Peyer's patch (tissue), 4 donors: ENCODE measurements at regions not wholly inside any gene's neighbourhood (a gene's known extent, or its start where the extent isn't known, plus 50 kb on each side); places are given as distances from the start of the nearest gene placed in this dataset.

ENCODE experiments used
- CTCF ChIP-seq, 6 experiments: fragments of 450-650 bp in 4 of 6; fragments of 200-600 bp in 2 of 6; sonication (generic) in 1 of 6; IDR thresholded peaks; one replicate each; pipeline ENCODE4 v1.5.1; 2017 to 2019; ENCODE audit warnings: antibody characterized with exemption in 6 of 6, mild to moderate bottlenecking in 3 of 6, moderate library complexity in 1 of 6
- POLR2A ChIP-seq, 2 donors: fragments of 450-650 bp; IDR thresholded peaks; one replicate each; pipeline ENCODE4 v1.5.1; 2017; ENCODE audit warnings: antibody characterized with exemption in 2 of 2, mild to moderate bottlenecking in 2 of 2, moderate library complexity in 2 of 2

GRCh38 chr21:16294128-16294527 is 564.3 kb downstream of the USP25 start:
- no peak for TF ChIP-seq CTCF (IDR thresholded peaks at IDR 0.05)
- no peak for TF ChIP-seq POLR2A (IDR thresholded peaks at IDR 0.05)
